ENCODE measurements at regions not wholly inside any gene's neighbourhood (a gene's known extent, or its start where the extent isn't known, plus 50 kb on each side); places are given as distances from the start of the nearest gene placed in this dataset.
A peak's percentile ranks its signal among the peaks of the same experiment; 100 is the strongest.
"Not testable (repeated sequence)": the region's sequence is repeated elsewhere in the genome, so short reads cannot be mapped to it uniquely, and the experiment has no call there.

DNA sequence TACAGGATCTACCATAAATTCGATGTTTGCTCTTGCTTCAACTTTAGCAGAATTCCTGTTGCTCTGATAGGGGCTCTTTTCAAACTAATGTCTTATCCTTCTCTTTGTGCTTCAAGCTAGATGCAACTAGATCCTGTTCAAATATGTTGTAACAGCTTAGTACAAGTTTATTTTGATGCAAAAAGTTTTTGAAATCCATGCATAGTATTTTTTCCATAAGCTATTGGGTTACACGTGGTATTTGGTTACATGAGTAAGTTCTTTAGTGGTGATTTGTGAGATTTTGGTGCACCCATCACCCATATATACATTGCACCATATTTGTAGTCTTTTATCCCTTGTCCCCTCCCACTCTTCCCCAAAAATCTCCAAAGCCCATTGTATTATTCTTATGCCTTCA is 907.7 kb downstream of the LTN1 start:
- DNase-seq (ENCODE audit: low read depth in 2 of 2): no peak

DNA sequence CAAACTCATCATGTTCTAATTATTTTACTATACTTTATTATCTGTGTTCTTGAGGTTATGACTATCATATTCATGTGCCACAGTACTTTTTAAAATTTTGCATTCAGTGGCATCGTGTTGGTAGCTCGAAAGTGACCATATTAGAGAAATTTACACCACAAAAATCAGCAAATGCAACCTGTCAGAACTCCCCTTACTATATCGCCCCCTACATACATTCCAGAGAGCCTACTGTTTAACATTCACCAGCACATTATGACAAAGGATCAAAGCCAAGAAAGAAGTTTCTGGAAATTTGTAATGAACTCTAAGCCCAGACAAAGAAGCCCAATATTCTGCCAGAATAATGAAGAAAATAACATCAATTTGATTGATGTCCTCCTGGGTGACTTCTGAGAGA is 909.3 kb downstream of the LTN1 start:
- no peak for DNase-seq (ENCODE audit: low read depth in 2 of 2)

DNA sequence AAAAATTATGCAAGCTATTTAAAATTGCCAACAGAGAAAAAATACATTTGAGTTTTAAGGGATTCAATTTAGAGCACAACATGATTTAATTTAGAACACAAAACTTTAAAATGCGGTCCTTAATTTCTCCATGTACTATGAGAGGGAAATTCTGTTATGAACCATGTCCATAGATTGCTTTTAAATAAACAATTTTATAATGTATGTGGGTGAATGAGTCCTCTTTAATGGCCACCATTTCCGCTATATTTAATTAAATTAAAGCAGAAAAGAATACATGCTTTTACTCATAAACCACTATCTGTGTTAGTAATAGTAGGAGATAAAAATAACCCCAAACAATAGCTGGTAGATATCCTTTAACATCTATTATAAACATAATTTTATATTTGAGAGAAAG is 914.6 kb downstream of the LTN1 start:
- no peak for DNase-seq (ENCODE audit: low read depth in 2 of 2)

DNA sequence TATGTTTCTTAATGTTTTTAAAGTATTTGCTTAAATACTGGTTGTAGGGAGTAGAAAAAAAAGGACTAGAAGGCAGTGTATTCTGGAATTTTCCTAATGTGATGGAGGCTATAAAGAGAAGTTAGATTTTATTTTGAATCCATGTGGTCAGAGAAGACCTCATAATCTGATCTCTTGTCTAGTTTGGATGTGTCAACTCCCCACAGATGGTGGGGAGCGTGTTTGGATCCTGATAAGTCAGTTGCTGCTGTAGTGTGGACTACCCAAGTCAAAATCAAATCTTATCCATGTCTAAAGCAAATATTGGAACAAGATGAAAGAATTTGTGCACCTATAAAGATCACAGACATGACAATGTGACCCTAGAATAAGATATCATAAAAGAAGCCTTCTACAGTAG is 918.0 kb downstream of the LTN1 start:
- no peak for DNase-seq (ENCODE audit: low read depth in 2 of 2)

DNA sequence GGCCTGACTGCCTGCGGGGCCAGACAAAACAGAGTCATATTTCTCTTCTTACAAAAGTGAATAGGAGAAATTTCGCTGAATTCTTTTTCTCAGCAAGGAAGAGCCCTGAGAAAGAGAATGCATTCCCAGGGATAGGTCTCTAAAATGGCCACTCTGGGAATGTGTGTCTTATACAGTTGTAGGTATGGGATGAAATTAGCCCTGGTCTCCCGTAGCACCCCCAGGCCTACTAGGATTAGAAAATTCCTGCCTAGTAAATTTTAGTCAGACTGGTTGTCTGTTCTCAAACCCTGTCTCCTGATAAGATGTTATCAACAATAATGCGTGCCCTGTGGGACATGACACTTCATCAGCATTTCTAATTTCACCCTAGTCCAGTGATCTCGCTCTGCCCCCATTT is 920.1 kb downstream of the LTN1 start:
- DNase-seq (ENCODE audit: low read depth in 2 of 2): no peak

DNA sequence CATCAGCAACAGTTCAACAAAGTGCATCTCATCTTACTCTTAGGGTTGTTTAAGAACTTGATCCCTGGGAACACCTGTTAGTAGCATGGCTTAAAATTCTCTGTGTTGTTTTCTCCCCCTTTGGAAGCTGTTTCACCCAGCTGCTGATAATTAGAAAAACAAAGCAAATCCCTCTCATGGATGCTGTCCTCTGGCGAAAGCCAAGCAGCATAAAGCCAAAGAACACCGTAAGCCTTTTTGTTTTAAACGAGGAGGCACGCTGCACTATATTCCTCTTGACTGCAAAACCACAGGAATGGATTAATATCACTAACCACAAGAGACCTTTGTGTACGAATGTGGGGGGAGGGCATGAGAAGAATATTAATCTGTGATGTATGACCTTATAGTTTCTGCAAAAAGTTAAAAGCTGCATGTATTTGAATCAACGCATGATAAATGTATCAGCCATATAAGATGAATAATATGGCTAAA is 923.2 kb downstream of the LTN1 start:
- DNase-seq (ENCODE audit: low read depth in 2 of 2): no peak

DNA sequence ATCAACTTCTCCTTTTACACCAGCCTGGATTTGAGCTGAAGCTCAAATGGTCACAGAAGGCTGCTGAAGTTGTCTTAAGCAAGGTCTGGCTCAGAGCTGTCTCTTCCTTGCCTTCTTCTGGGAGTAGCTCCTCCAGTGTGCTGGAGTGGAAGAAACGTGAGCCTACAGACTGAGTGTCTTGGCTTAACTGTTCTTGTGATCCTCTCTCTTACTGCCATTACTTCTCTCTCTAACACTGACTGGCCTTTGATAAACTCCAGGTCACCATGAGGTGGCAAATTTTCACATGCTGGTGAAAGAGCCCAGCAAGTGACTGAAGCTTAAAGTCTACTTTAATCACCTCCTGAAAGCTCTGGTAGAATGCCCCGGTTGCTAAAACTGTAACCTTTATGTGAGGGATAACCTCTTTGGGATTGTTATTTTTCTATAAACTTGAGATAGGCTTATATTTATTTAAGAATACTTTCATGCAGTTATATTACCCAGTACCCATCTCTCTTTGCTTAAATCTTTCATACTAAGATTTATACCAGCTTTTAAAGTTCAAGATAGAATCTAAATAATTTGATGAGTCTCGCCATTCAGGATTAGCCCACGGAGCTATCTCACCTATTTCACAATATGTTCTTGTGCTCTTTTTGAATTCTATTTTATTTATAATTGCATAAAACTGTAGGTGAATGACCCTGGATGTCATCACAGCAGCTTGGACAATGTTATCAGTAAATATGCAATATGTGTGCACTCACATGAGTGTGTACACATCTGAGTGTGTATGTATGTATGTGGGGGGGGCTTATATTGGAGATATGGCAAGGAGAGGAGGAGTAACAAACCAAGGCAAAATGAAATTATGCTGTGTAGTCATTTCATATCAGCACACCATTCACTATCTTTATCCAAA is 924.0 kb downstream of the LTN1 start:
- no peak for DNase-seq (ENCODE audit: low read depth in 2 of 2)

DNA sequence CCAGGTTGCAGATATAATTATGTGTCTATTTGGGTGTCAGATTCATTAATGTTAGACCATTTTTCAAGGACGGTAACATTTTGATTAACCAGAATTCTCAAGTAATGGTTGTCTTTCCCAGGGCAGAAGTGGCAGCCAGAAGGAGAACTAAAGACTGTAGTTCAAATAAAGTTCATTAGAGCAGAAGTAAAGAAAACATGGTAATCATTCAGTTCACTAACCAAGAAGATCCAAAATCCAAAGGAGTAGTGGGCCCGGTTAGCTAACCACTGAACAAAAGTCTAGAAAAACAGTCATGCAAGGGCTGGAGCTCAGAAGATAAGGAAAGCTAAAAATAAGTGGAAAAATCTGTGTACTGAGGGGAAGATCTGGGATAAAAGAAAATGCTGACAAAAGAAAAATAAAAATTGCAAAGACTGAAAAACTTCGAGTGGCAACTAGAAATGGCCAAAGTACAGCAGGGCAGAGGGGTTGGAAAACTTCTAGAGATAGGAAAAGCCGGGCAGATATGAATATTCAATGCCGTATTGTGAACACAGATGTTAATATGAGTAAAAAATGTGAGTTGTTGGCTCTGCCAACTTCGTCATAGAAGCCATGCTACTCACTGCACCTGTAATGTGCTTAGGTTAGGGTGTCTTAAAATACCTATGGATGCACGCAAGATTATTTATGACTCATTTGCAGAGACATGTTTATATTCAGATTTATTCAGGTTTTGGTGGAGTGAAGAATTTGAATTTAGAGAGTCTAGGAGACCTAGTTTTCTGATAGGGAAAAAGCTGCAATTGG is 925.9 kb downstream of the LTN1 start:
- DNase-seq (ENCODE audit: low read depth in 2 of 2): no peak

DNA sequence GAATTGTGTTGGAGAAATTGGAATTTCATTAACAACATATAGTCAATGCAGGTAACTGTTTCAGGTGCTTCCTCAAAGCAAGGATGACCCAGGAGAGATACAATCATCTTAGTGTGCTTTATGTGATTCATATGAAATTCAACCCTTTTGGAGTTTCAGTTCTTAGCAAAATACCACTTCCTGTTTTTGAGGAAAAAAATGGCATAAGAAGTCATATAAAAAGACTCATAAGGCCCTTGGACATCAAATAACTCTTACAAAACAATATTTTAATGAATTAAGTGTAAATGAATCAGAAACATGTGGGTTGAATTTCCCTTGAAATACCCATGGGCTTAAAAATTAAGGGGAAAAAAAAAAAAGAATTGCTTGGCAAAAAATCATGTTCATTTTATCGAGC is 926.6 kb downstream of the LTN1 start:
- DNase-seq (ENCODE audit: low read depth in 2 of 2): no peak

DNA sequence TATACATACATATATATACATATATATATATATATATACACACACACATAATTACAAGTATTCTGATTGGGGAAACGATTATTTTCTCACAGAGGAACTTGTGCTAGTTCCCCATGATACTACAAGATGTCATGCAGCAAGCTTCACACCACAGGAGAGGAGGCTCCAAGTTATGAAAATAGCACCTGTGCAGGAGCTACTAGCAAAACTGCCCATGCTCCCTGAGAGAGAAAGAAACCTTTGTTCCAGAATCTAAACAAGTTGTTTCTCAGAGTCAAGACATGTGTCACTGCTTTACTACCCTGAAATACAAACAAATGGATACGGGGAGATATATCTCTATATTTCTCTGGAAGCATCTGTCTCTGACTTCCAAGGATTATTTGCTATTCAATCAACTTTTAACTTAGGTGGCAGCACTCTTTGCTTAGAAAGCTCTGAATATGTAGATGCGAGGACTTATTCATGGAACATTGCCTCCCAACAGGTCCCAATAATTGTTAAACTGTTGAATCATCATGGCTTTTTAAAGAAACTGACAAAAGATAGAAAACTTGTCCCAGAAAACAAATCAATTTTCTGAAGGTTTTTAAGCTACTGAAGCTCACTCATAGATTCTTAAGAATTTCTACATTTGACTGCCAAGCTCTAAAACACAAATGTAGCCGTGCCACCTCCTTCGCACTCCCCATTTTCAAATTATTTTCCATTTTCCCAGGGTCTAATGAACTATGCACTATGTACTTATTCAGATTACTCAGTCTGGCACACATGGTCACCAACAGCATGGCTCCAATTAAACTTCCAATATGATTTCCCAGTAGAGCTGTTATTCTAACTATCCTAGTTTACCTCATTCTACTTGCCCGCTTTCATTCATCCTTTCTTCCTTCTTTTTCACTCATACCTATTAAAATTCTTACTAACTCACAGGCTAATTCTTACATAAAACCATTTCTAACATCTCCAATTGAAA is 929.1 kb downstream of the LTN1 start:
- DNase-seq (ENCODE audit: low read depth in 2 of 2): no peak

DNA sequence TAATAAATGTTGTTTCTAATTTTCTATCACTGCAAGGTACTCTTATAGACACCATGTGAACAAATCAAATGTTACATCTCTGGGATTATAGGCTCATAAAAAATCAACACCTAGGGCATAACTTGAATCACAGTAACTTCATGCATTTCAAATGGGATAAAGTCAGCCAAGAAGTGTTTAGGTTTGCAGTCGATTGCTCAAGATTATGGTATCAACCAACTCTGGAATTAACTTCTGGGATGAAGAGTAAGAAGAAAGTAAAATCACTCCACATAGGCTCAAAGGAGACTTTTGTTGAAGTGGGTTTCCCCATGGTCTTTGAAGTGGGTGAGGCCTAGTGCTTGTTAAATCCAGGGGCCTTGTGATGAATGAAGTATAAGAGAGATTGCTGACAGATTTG is 939.7 kb downstream of the LTN1 start:
- DNase-seq (ENCODE audit: low read depth in 2 of 2): not testable (repeated sequence)

DNA sequence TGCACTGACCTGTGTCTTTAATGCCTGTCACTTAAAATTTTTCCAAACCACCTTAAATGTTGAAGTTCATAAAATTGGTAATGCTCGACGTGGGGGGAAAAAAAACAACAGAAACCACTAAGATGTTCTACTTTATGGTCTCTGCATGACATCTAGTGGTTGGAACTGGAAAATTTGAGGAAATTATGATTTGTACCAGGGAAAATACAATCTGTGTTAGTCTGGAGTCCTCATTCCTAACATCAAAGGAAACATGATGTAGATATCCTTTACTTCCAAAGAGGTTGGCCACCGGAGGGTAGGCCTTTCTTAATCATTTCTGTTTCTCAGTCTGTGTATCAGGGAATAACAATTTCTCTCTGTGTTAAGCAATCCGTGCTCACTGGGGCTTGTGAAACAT is 941.0 kb downstream of the LTN1 start:
- DNase-seq (ENCODE audit: low read depth in 2 of 2): peak in 1 of 2 donors; percentile 30

DNA sequence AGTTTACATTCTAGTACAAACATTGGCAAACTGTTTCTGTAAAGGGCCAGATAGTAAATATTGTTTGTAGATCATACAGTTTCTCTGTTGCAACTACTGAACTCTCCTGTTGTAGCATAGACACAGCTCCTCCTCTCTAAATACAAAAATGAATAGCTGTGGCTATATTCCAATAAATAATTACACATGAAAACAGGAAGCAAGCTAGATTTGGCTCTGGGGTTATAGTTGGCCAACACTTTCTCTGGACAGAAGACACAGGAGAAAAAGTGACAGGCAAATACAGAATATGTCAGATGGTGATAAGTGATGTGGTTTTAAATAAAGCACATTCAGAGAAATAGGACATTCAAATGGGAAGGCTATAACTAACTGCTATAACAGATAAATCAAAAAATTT is 957.0 kb downstream of the LTN1 start:
- DNase-seq (ENCODE audit: low read depth in 2 of 2): not testable (repeated sequence)

DNA sequence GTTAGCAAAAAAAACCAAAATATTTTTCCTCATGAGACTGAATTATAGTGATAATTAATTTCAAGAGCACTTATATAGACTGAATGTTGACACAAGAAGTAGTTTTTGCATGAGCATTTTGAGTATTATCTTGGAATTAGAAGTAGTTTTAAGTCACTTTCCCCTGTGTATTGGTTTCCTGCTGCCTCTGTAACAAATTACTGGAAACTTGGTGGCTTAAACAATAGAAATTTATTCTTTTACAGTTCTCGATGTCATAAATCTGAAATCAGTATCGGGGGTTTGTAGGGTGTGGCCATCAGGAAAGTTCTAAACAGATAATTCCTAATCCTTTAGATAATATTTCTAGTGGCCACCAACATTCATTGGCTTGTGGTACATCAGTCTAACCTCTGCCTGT is 957.8 kb downstream of the LTN1 start:
- DNase-seq (ENCODE audit: low read depth in 2 of 2): not testable (repeated sequence)

DNA sequence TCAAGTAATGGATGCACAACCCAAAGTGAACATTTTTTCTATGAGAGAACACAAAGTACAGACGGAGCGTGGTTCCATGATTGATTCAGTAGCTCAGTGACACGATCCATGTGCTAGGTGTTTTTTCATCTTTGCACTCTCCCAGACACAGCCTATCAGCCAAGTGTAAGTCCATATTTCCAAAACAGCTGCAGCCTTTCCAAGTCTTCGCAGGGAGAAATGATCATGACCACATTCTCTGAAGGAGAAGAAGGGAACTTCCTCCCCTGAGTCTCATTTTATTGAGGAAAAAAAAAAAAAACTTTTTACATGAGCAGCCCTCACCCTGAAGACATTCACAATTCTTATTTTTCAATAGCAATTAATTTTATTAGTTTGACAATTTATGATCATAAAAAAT is 958.3 kb downstream of the LTN1 start:
- DNase-seq (ENCODE audit: low read depth in 2 of 2): not testable (repeated sequence)

DNA sequence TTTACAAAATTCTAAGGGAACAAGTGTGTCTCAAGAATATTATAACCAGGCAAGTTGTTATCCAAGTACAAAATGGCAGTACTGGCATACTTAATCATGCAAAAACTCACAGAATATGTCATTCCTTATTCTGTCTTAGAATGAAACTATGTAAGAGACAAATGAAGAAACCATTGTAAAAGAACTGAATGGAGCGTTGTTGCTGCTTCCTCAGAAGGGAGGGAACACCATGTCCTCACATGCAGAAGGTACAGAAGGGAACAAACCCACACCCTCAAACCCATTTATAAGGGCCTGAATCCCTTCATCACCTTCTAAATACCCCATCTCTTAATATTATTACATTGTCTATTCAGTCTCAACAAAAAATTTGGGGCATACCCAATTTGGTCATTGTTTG is 960.0 kb downstream of the LTN1 start:
- not testable (repeated sequence) for DNase-seq (ENCODE audit: low read depth in 2 of 2)

DNA sequence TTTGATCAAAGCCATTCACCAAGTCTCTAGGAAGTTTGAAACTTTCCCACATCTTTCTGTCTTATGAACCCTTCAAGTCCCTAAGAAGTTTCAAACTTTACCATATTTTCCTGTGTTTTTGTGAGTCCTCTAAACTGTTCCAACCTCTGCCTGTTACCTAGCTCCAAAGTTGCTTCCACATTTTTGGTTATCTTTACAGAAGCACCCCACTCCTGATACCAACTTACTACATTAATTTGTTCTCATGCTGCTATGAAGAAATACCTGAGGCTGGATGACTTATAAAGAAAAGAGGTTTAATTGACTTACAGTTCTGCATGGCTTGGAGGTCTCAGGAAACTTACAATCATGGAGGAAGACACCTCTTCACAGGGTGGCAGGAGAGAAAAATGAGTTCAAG is 961.6 kb downstream of the LTN1 start:
- not testable (repeated sequence) for DNase-seq (ENCODE audit: low read depth in 2 of 2)

DNA sequence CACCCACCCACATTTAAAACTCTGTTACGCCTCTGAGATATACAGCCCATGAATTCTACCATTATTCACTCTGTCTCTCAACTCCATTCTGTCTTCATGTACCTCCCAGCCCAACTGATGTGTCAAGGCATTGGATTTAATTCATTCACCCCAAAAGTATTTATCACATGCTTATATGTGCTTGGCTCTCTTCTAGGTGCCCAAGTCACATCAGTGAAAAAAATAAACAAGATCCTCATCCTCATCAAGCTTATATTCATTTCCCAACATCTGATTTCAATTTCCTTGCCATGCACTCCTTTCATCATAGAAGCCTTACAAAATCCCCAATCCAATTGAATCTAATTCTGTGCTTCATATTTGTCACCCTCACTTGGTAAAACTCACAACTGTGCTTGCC is 967.6 kb downstream of the LTN1 start:
- no peak for DNase-seq (ENCODE audit: low read depth in 2 of 2)

DNA sequence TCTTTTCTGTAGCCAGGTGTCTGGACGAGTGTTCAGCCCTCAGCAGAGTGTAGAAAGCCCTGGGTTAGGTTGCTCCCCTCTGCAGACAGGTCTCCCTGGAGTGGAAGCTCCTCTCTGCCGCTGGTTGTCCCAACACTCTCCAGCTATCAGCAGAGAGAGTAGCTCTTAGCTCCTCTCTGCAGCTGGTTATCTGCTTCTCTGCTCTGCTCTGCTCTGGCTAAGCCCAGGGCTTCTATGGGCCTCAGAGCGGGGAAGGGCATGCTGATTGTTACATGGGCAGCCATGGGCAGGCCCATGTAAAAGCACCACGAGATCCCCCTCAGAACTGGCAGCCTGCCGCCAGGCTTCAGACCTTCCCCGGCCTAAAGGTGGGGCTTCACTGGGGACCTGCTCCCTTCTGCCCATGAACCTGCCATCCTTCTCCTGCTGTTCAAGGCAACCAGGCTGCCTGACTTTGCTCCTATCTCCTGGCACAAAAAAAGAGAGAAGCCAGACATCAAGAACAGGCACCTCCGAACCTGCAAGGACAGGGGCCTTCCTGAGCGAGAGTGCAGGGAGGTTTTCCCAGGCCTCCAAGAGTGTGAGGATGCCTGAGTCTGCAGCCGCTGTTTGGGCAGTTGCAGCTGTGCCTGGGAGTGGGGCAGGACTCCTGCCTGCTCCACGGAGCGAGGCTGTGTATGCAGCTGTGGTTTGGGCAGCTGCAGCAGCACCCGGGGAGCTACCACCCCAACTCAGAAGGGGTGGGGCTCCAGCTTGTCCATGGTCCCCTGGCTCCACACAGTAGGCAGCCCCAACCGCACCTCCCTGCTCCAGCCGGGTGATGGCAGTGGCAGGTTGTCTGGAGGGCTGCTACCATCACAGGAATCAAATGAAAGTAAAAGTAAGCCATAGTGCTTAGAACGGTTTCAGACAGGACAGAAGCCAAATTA is 973.7 kb downstream of the LTN1 start:
- DNase-seq (ENCODE audit: low read depth in 2 of 2): no peak

DNA sequence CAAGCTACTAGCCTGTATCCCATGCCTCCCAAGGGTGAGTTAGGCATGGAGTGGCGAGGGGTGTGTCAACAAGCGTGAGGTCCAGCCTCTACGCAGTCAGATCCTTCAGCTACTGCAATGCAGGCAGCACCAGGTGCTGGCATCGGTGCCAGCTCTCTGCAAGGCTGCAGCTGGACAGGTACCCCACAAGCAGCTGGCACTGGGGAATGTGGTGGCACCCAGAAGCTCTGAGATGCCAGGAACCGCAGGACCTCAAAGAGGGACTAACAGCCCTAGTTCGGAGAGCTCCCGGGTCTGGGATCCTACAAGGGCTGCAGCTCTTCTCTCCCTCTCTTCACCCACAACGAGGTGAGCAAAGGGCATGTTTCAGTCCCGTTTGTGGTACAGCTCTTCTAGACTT is 974.5 kb downstream of the LTN1 start:
- DNase-seq (ENCODE audit: low read depth in 2 of 2): no peak

Data from dermis microvascular lymphatic vessel endothelial cell (primary cell).